Liver (tissue), 8 donors: ENCODE measurements at regions not wholly inside any gene's neighbourhood (a gene's known extent, or its start where the extent isn't known, plus 50 kb on each side); places are given as distances from the start of the nearest gene placed in this dataset.

ENCODE experiments used
- DNase-seq: peaks from one replicate; pipeline ENCODE4 v3.0.0-alpha.2; 2017; ENCODE audit warnings: low spot score
- H3K27ac ChIP-seq, 2 donors: one replicate each; pipeline ENCODE4 v1.7.0; 2013; ENCODE audit warnings: inconsistent platforms in 2 of 2, low read length in 2 of 2, control low read depth in 1 of 2, low read depth in 1 of 2, mild to moderate bottlenecking in 1 of 2
- H3K27me3 ChIP-seq, 4 donors: one replicate each; pipeline versions ENCODE4 v1.6.1 to v1.7.0; 2013; ENCODE audit warnings: low read length in 3 of 4, inconsistent platforms in 1 of 4, mild to moderate bottlenecking in 1 of 4, moderate library complexity in 1 of 4; ENCODE audit not compliant: control insufficient read depth in 4 of 4, insufficient read depth in 4 of 4
- H3K36me3 ChIP-seq, 4 donors: one replicate each; pipeline versions ENCODE4 v1.6.1 to v1.7.0; 2013; ENCODE audit warnings: low read length in 3 of 4, mild to moderate bottlenecking in 3 of 4, low read depth in 1 of 4, moderate library complexity in 1 of 4; ENCODE audit not compliant: control insufficient read depth in 4 of 4, insufficient read depth in 3 of 4
- H3K4me1 ChIP-seq, 4 donors: one replicate each; pipeline versions ENCODE4 v1.6.1 to v1.7.0; 2013; ENCODE audit warnings: low read length in 3 of 4, mild to moderate bottlenecking in 3 of 4, moderate library complexity in 1 of 4; ENCODE audit not compliant: control insufficient read depth in 4 of 4, insufficient read depth in 4 of 4
- H3K4me3 ChIP-seq, 3 donors: one replicate each; pipeline versions ENCODE4 v1.6.1 to v1.7.0; 2013; ENCODE audit warnings: low read length in 3 of 3, control low read depth in 1 of 3, low read depth in 1 of 3, mild to moderate bottlenecking in 1 of 3
- H3K9ac ChIP-seq, 2 donors: one replicate each; pipeline ENCODE4 v1.7.0; 2013; ENCODE audit warnings: low read length in 2 of 2, mild to moderate bottlenecking in 2 of 2, moderate library complexity in 2 of 2, control low read depth in 1 of 2, low read depth in 1 of 2
- H3K9me3 ChIP-seq, 4 donors: one replicate each; pipeline versions ENCODE4 v1.6.1 to v1.7.0; 2013; ENCODE audit warnings: low read length in 3 of 4; ENCODE audit not compliant: control insufficient read depth in 4 of 4
- EGR1 ChIP-seq, 2 donors: IDR thresholded peaks; 2 replicates each; pipeline ENCODE4 v1.6.1; 2016 to 2018; ENCODE audit warnings: antibody characterized with exemption in 2 of 2, low read depth in 2 of 2
- FOXA1 ChIP-seq: IDR thresholded peaks from 2 replicates; pipeline ENCODE4 v1.6.1; 2016; ENCODE audit warnings: antibody characterized with exemption
- FOXA2 ChIP-seq: IDR thresholded peaks from 2 replicates; pipeline ENCODE4 v1.6.1; 2016; ENCODE audit warnings: antibody characterized with exemption
- GABPA ChIP-seq, 2 donors: IDR thresholded peaks in 1 of 2; conservative IDR thresholded peaks in 1 of 2; 2 replicates each; pipeline ENCODE4 v1.6.1; 2016; ENCODE audit warnings: antibody characterized with exemption in 2 of 2, mild to moderate bottlenecking in 1 of 2, moderate library complexity in 1 of 2
- HNF4A ChIP-seq, 2 donors: conservative IDR thresholded peaks; 2 replicates each; pipeline ENCODE4 v1.6.1; 2016; ENCODE audit warnings: antibody characterized with exemption in 2 of 2, mild to moderate bottlenecking in 2 of 2
- HNF4G ChIP-seq: IDR thresholded peaks from 2 replicates; pipeline ENCODE4 v1.6.1; 2016; ENCODE audit warnings: antibody characterized with exemption
- JUND ChIP-seq, 2 donors: IDR thresholded peaks; 2 replicates each; pipeline ENCODE4 v1.6.1; 2016; ENCODE audit warnings: antibody characterized with exemption in 2 of 2
- NR2F2 ChIP-seq: IDR thresholded peaks from 2 replicates; pipeline ENCODE4 v1.6.1; 2016; ENCODE audit warnings: antibody characterized with exemption
- RAD21 ChIP-seq, 2 donors: IDR thresholded peaks; 2 replicates each; pipeline ENCODE4 v1.6.1; 2016; ENCODE audit warnings: antibody characterized with exemption in 2 of 2, mild to moderate bottlenecking in 2 of 2
- RXRA ChIP-seq, 2 donors: IDR thresholded peaks; 2 replicates each; pipeline ENCODE4 v1.6.1; 2017 to 2018; ENCODE audit warnings: antibody characterized with exemption in 2 of 2, mild to moderate bottlenecking in 1 of 2
- SP1 ChIP-seq: IDR thresholded peaks from 2 replicates; pipeline ENCODE4 v1.6.1; 2018; ENCODE audit warnings: antibody characterized with exemption, mild to moderate bottlenecking
- TAF1 ChIP-seq: conservative IDR thresholded peaks from 2 replicates; pipeline ENCODE4 v1.6.1; 2016; ENCODE audit warnings: antibody characterized with exemption, mild to moderate bottlenecking
- YY1 ChIP-seq: IDR thresholded peaks from 2 replicates; pipeline ENCODE4 v1.6.1; 2016; ENCODE audit warnings: antibody characterized with exemption, mild to moderate bottlenecking
- WGBS: extraction: QIAGEN DNeasy Blood & Tissue Kit; methylation state at CpG from one replicate; pipeline ENCODE4 v1.1.7; 2013; 5-methylcytosine and 5-hydroxymethylcytosine counted together
- TF ChIP-seq, protein P1 (sequence below): IDR thresholded peaks from 2 replicates; pipeline ENCODE4 v1.6.1; 2016; ENCODE audit warnings: antibody characterized with exemption, mild to moderate bottlenecking
- TF ChIP-seq, protein P2 (sequence below): IDR thresholded peaks from 2 replicates; pipeline ENCODE4 v1.6.1; 2016; ENCODE audit warnings: antibody characterized with exemption
- TF ChIP-seq, protein P3 (sequence below): fragments of 150-350 bp; IDR thresholded peaks from 2 replicates; pipeline ENCODE4 v1.5.1; 2017; ENCODE audit warnings: improper control_type of control experiment, low read depth, low read length; ENCODE audit not compliant: missing input control
- TF ChIP-seq, protein P4 (sequence below): IDR thresholded peaks from 2 replicates; pipeline ENCODE4 v1.6.1; 2016; ENCODE audit warnings: antibody characterized with exemption
- TF ChIP-seq, protein P5 (sequence below): IDR thresholded peaks from 2 replicates; pipeline ENCODE4 v1.6.1; 2016; ENCODE audit warnings: antibody characterized with exemption
- donor health status: healthy.
- donor health status: healthy.
- donor health status: healthy.
- donor health status: healthy.
- donor health status: healthy.

DNA sequence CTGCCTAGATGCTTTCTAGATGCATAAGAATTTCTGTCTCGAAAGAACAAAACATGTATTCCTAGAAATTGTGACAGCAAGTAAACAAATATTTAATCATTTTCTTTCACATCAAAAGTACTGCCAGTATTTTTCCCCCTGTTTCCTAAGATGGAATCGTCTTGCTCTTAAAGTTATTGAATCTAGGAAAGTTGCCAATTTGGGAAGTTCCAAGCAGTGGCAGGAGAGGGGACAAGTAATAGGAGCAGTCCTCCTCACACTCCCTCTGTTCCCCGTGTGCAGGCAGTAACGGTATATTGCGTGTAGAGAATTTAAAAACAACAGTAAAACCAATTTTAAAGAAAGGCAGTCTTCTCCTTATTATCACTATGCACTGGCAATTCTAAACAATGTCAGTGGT is 619.8 kb downstream of the TBL1XR1 start:
- Histone ChIP-seq H3K4me1 (no peaks in the 10 kb centered on the region), H3K36me3 (no peaks in the 10 kb centered on the region), H3K9me3 (no peaks in the 10 kb centered on the region), H3K27ac (no peak overlapping the region), H3K9ac (no peak overlapping the region), H3K27me3 (no peaks in the 10 kb centered on the region), H3K4me3 (no peak overlapping the region)
- TF ChIP-seq GABPA (IDR thresholded peaks at IDR 0.05 in 1 of 2, conservative IDR thresholded peaks at IDR 0.05 in 1 of 2) (no peak), RXRA (IDR thresholded peaks at IDR 0.05) (no peak), YY1 (no peak), JUND (IDR thresholded peaks at IDR 0.05) (no peak), EGR1 (IDR thresholded peaks at IDR 0.05; ENCODE audit: low read depth in 2 of 2) (no peak)
- TF ChIP-seq, protein P1, sequence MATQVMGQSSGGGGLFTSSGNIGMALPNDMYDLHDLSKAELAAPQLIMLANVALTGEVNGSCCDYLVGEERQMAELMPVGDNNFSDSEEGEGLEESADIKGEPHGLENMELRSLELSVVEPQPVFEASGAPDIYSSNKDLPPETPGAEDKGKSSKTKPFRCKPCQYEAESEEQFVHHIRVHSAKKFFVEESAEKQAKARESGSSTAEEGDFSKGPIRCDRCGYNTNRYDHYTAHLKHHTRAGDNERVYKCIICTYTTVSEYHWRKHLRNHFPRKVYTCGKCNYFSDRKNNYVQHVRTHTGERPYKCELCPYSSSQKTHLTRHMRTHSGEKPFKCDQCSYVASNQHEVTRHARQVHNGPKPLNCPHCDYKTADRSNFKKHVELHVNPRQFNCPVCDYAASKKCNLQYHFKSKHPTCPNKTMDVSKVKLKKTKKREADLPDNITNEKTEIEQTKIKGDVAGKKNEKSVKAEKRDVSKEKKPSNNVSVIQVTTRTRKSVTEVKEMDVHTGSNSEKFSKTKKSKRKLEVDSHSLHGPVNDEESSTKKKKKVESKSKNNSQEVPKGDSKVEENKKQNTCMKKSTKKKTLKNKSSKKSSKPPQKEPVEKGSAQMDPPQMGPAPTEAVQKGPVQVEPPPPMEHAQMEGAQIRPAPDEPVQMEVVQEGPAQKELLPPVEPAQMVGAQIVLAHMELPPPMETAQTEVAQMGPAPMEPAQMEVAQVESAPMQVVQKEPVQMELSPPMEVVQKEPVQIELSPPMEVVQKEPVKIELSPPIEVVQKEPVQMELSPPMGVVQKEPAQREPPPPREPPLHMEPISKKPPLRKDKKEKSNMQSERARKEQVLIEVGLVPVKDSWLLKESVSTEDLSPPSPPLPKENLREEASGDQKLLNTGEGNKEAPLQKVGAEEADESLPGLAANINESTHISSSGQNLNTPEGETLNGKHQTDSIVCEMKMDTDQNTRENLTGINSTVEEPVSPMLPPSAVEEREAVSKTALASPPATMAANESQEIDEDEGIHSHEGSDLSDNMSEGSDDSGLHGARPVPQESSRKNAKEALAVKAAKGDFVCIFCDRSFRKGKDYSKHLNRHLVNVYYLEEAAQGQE = no peak
- TF ChIP-seq, protein P2, sequence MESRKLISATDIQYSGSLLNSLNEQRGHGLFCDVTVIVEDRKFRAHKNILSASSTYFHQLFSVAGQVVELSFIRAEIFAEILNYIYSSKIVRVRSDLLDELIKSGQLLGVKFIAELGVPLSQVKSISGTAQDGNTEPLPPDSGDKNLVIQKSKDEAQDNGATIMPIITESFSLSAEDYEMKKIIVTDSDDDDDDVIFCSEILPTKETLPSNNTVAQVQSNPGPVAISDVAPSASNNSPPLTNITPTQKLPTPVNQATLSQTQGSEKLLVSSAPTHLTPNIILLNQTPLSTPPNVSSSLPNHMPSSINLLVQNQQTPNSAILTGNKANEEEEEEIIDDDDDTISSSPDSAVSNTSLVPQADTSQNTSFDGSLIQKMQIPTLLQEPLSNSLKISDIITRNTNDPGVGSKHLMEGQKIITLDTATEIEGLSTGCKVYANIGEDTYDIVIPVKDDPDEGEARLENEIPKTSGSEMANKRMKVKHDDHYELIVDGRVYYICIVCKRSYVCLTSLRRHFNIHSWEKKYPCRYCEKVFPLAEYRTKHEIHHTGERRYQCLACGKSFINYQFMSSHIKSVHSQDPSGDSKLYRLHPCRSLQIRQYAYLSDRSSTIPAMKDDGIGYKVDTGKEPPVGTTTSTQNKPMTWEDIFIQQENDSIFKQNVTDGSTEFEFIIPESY = no peak
- DNase-seq = no peak
- 75% methylated on average over 5 of the region's 5 CpGs for WGBS

DNA sequence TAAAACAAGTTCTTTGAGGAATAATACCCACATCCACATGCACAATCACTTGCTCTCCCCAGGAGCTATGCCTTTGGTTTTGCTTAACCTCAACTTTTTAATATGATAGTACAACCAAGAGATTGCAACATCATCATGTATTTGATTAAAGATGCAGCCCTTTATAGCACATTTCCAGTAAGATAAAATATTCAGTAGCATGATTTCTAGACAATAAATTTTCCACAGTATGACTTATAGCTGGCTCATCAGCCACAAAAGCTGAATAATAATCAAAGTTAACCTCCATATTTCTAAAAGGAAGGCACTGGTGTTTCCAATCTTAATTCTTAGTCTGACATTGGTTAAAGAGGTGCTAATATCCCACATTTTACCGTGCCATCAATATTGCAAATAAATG is 622.5 kb downstream of the TBL1XR1 start:
- Histone ChIP-seq H3K9ac (no peak overlapping the region), H3K27ac (no peak overlapping the region), H3K4me1 (no peaks in the 10 kb centered on the region), H3K4me3 (no peak overlapping the region), H3K27me3 (no peaks in the 10 kb centered on the region), H3K36me3 (no peaks in the 10 kb centered on the region), H3K9me3 (no peaks in the 10 kb centered on the region)
- 46% methylated on average over 1 of the region's 1 CpG for WGBS
- TF ChIP-seq TAF1 = no peak
- no peak for TF ChIP-seq FOXA2
- TF ChIP-seq EGR1 (IDR thresholded peaks at IDR 0.05; ENCODE audit: low read depth in 2 of 2) = no peak
- no peak for TF ChIP-seq FOXA1
- no peak for TF ChIP-seq GABPA (IDR thresholded peaks at IDR 0.05 in 1 of 2, conservative IDR thresholded peaks at IDR 0.05 in 1 of 2)
- TF ChIP-seq, protein P2 = no peak
- TF ChIP-seq JUND (IDR thresholded peaks at IDR 0.05) = no peak
- no peak for TF ChIP-seq HNF4G
- TF ChIP-seq YY1 = no peak
- TF ChIP-seq, protein P3, sequence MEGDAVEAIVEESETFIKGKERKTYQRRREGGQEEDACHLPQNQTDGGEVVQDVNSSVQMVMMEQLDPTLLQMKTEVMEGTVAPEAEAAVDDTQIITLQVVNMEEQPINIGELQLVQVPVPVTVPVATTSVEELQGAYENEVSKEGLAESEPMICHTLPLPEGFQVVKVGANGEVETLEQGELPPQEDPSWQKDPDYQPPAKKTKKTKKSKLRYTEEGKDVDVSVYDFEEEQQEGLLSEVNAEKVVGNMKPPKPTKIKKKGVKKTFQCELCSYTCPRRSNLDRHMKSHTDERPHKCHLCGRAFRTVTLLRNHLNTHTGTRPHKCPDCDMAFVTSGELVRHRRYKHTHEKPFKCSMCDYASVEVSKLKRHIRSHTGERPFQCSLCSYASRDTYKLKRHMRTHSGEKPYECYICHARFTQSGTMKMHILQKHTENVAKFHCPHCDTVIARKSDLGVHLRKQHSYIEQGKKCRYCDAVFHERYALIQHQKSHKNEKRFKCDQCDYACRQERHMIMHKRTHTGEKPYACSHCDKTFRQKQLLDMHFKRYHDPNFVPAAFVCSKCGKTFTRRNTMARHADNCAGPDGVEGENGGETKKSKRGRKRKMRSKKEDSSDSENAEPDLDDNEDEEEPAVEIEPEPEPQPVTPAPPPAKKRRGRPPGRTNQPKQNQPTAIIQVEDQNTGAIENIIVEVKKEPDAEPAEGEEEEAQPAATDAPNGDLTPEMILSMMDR = no peak
- TF ChIP-seq, protein P1 = no peak
- no peak for TF ChIP-seq RAD21 (IDR thresholded peaks at IDR 0.05)
- TF ChIP-seq, protein P4, sequence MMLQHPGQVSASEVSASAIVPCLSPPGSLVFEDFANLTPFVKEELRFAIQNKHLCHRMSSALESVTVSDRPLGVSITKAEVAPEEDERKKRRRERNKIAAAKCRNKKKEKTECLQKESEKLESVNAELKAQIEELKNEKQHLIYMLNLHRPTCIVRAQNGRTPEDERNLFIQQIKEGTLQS = no peak
- TF ChIP-seq RXRA (IDR thresholded peaks at IDR 0.05) = no peak
- TF ChIP-seq, protein P5, sequence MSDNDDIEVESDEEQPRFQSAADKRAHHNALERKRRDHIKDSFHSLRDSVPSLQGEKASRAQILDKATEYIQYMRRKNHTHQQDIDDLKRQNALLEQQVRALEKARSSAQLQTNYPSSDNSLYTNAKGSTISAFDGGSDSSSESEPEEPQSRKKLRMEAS = no peak
- TF ChIP-seq SP1 = no peak
- TF ChIP-seq NR2F2 = no peak
- no peak for TF ChIP-seq HNF4A (conservative IDR thresholded peaks at IDR 0.05)
- DNase-seq = no peak
